ENCODE measurements at regions not wholly inside any gene's neighbourhood (a gene's known extent, or its start where the extent isn't known, plus 50 kb on each side); places are given as distances from the start of the nearest gene placed in this dataset.

DNA sequence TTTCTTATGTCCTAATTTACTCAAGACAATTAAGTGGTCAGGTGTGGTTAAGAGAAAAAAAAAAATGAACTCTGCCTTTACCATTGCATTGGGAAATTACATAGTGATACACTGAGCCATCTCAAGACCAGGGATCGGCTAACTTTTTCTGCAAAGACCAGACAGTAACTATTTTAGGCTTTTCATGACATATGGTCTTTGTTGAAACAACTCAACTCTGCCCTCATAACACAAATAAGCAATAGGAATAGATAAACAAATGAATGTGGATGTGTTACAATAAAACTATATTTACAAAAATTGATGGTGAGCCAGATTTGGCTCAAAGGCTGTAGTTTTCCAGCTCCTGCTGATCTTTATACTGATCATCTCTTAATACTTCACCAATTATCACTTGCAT, 632.6 kb upstream of the INTU start:
- TF ChIP-seq, protein P1, sequence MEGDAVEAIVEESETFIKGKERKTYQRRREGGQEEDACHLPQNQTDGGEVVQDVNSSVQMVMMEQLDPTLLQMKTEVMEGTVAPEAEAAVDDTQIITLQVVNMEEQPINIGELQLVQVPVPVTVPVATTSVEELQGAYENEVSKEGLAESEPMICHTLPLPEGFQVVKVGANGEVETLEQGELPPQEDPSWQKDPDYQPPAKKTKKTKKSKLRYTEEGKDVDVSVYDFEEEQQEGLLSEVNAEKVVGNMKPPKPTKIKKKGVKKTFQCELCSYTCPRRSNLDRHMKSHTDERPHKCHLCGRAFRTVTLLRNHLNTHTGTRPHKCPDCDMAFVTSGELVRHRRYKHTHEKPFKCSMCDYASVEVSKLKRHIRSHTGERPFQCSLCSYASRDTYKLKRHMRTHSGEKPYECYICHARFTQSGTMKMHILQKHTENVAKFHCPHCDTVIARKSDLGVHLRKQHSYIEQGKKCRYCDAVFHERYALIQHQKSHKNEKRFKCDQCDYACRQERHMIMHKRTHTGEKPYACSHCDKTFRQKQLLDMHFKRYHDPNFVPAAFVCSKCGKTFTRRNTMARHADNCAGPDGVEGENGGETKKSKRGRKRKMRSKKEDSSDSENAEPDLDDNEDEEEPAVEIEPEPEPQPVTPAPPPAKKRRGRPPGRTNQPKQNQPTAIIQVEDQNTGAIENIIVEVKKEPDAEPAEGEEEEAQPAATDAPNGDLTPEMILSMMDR (IDR thresholded peaks at IDR 0.05) = no peak

DNA sequence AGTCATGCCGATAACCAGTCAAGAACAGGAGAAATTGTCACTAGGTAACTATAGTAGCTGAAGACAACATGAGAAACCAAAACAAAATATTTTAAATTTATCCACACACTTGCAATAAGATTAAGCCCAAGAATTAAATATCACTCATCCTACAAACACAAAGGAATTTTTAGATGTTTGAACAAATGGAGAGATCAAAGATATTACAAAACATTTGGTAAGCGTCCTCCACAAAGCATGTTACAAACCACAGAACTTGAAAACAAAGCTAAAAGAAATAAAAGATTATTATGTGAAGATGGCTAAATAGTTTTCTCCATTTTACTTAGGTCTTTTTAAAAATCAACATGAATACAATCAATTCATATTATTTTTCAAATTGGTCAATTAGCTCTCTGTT, 631.9 kb upstream of the INTU start:
- TF ChIP-seq, protein P1 (IDR thresholded peaks at IDR 0.05) = no peak

DNA sequence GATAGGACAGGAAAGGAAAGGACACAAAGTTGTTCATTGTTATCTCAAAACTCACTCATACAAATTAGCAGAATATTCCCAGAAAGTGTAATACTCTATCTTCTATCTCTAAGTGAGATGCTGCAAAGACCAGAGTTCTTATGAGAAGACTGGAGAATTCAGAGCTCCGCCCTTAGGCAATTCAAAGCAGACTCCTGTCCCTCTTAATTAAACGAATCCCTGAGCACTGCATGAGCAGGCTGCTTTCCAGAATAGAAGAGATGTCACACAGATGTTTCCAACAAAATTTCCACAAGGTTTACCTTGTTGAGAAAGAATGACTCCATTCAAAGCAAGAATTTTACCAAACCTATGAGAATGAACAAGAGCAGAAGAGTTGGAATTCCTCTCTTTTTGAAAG, 630.8 kb upstream of the INTU start:
- TF ChIP-seq, protein P1 (IDR thresholded peaks at IDR 0.05) = no peak

- TF ChIP-seq, protein P1 (IDR thresholded peaks at IDR 0.05) = no peak
Measured at GRCh38 chr4:127006446-127006877, 626.3 kb upstream of the INTU start.

DNA sequence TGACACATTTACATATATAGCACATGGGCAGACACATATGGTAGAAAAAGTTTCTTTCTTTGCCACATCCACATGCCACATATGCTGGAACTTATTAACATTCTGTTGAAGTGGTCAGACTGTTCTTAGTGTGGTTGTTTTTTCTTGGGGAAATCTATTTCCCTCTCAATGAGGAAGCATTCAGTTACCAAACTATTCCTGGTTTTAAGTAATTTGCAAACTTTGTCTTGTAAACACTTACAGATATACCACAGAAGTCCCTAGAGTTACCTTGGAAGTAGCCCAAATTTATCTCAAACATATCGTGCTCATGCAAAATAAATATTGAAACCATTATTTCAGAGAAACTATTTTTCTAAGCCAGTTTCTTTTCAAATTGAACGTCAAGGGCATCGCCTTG, 625.5 kb upstream of the INTU start:
- TF ChIP-seq, protein P1 (IDR thresholded peaks at IDR 0.05) = no peak

GRCh38 chr4:127012549-127012948, 620.2 kb upstream of the INTU start:
- TF ChIP-seq, protein P1 (IDR thresholded peaks at IDR 0.05) = no peak

GRCh38 chr4:127015667-127016117, 617.1 kb upstream of the INTU start:
- TF ChIP-seq, protein P1 (IDR thresholded peaks at IDR 0.05) = no peak

- TF ChIP-seq, protein P1 (IDR thresholded peaks at IDR 0.05) = no peak
Measured at GRCh38 chr4:127018381-127018780, 614.4 kb upstream of the INTU start.
